ENCODE measurements at regions not wholly inside any gene's neighbourhood (a gene's known extent, or its start where the extent isn't known, plus 50 kb on each side); places are given as distances from the start of the nearest gene placed in this dataset.

DNA sequence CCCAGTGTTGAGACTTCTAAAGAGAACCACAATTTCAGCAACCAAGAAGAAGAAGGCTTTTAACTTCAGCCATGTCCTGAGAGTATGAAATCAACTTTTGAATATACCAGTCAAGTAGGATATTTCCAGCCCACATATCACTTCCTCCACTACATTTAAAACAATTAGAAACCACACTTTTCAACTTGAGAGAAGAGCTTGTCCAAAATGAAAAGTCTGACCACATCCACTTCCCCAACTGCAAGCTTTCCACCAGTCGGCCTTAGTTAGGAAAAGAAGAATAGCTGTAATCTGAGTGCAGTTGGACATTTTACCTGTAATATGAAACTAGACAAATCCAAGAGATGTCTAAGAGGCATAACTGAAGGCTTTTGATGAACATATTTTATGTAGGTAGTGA lies 101.9 kb upstream of the SLC7A11 start:
- TF ChIP-seq POLR2A (IDR thresholded peaks at IDR 0.05; ENCODE audit: low read length) (no peak), GATA1 (IDR thresholded peaks at IDR 0.05; ENCODE audit: low read depth, low read length) (no peak)
